A673 (cell line): ENCODE measurements at regions not wholly inside any gene's neighbourhood (a gene's known extent, or its start where the extent isn't known, plus 50 kb on each side); places are given as distances from the start of the nearest gene placed in this dataset.
"Not testable (repeated sequence)": the region's sequence is repeated elsewhere in the genome, so short reads cannot be mapped to it uniquely, and the experiment has no call there.

Experiments
- BruUV-seq: library from RNA; stranded (reverse); fragments of 400-500 nt; replicated peaks from 2 replicates; lab custom pipeline; 2021; lab: Mats Ljungman, UMichigan
- CTCF ChIA-PET: fragments of 300-600 bp; sonication (Branson Sonifier 250); formaldehyde crosslinking; loops from one replicate; lab custom pipeline; 2022; ENCODE audit warnings: antibody characterized with exemption; lab: Charles Lee
- POLR2A ChIA-PET: fragments of 300-600 bp; sonication (Branson Sonifier 250); formaldehyde crosslinking; loops from one replicate; lab custom pipeline; 2022; ENCODE audit warnings: antibody characterized with exemption; ENCODE audit not compliant: low non-redundant PET; lab: Charles Lee
- DNase-seq: peaks from one replicate; pipeline ENCODE4 v3.0.0-alpha.2; 2015; ENCODE audit warnings: low spot score
- H3K27ac ChIP-seq: fragments of 200-600 bp; sonication (generic); 2 replicates; pipeline ENCODE4 v1.5.1; 2016; ENCODE audit warnings: mixed run types, low read depth, mild to moderate bottlenecking, mixed read lengths, antibody characterized with exemption, low read length; ENCODE audit not compliant: poor library complexity, severe bottlenecking
- H3K27me3 ChIP-seq: fragments of 200-600 bp; sonication (generic); replicated peaks from 2 replicates; pipeline ENCODE4 v1.6.1; 2017; ENCODE audit warnings: mixed run types, low read depth, mild to moderate bottlenecking, mixed read lengths, antibody characterized with exemption, low read length; ENCODE audit not compliant: insufficient read depth, poor library complexity
- H3K36me3 ChIP-seq: fragments of 200-600 bp; sonication (generic); 2 replicates; pipeline ENCODE4 v1.6.1; 2016; ENCODE audit warnings: mixed run types, mild to moderate bottlenecking, mixed read lengths, antibody characterized with exemption, low read length; ENCODE audit not compliant: insufficient read depth, poor library complexity, severe bottlenecking
- H3K4me1 ChIP-seq: fragments of 200-600 bp; sonication (generic); 2 replicates; pipeline ENCODE4 v1.6.1; 2017; ENCODE audit warnings: mixed run types, mild to moderate bottlenecking, mixed read lengths, antibody characterized with exemption, low read length; ENCODE audit not compliant: insufficient read depth, poor library complexity, severe bottlenecking
- H3K4me3 ChIP-seq: fragments of 200-600 bp; sonication (generic); 2 replicates; pipeline ENCODE4 v1.5.1; 2016; ENCODE audit warnings: low read depth, mixed run types, mild to moderate bottlenecking, mixed read lengths, low read length; ENCODE audit not compliant: poor library complexity, severe bottlenecking
- H3K9me3 ChIP-seq: fragments of 200-600 bp; sonication (generic); 2 replicates; pipeline ENCODE4 v1.6.1; 2016; ENCODE audit warnings: mixed run types, low read depth, mild to moderate bottlenecking, mixed read lengths, antibody characterized with exemption, low read length; ENCODE audit not compliant: poor library complexity, severe bottlenecking
- intact Hi-C: fragments of 100-400 bp; cut with micrococcal nuclease; formaldehyde crosslinking; loops from one replicate; pipeline ENCODE4 v1.10.0; 2022; ENCODE audit not compliant: unreplicated experiment

GRCh38 chr9:138213748-138214147 lies 336.2 kb downstream of the CACNA1B start:
- DNase-seq, intact Hi-C loops, CTCF ChIA-PET: not testable (repeated sequence)

GRCh38 chr9:138214548-138214947 lies 337.0 kb downstream of the CACNA1B start:
- BruUV-seq, POLR2A ChIA-PET, H3K9me3 ChIP-seq, DNase-seq, H3K36me3 ChIP-seq, intact Hi-C loops, H3K27me3 ChIP-seq, H3K27ac ChIP-seq, H3K4me1 ChIP-seq, H3K4me3 ChIP-seq, CTCF ChIA-PET: not testable (repeated sequence)

More at GRCh38 chr9:138213748-138214147, 336.2 kb downstream of the CACNA1B start:
- H3K27ac ChIP-seq, H3K36me3 ChIP-seq, BruUV-seq, H3K27me3 ChIP-seq, H3K4me1 ChIP-seq, H3K9me3 ChIP-seq, POLR2A ChIA-PET, H3K4me3 ChIP-seq: not testable (repeated sequence)

GRCh38 chr9:138215588-138215987 lies 338.0 kb downstream of the CACNA1B start:
- CTCF ChIA-PET, H3K4me1 ChIP-seq, BruUV-seq, H3K9me3 ChIP-seq, H3K4me3 ChIP-seq, intact Hi-C loops, DNase-seq, H3K36me3 ChIP-seq, H3K27me3 ChIP-seq, POLR2A ChIA-PET, H3K27ac ChIP-seq: not testable (repeated sequence)

- H3K9me3 ChIP-seq, intact Hi-C loops, DNase-seq, H3K4me1 ChIP-seq, H3K36me3 ChIP-seq, POLR2A ChIA-PET, BruUV-seq, H3K4me3 ChIP-seq, H3K27me3 ChIP-seq, CTCF ChIA-PET, H3K27ac ChIP-seq: not testable (repeated sequence)
Observed at GRCh38 chr9:138216817-138217216, 339.2 kb downstream of the CACNA1B start.

GRCh38 chr9:138217284-138217850 lies 339.8 kb downstream of the CACNA1B start:
- POLR2A ChIA-PET, H3K27ac ChIP-seq, H3K4me1 ChIP-seq, BruUV-seq, DNase-seq, intact Hi-C loops, H3K4me3 ChIP-seq, H3K27me3 ChIP-seq, CTCF ChIA-PET, H3K9me3 ChIP-seq, H3K36me3 ChIP-seq: not testable (repeated sequence)

GRCh38 chr9:138219249-138219648 lies 341.7 kb downstream of the CACNA1B start:
- BruUV-seq, DNase-seq, intact Hi-C loops, H3K36me3 ChIP-seq, H3K9me3 ChIP-seq, CTCF ChIA-PET, POLR2A ChIA-PET, H3K27me3 ChIP-seq, H3K4me1 ChIP-seq, H3K4me3 ChIP-seq, H3K27ac ChIP-seq: not testable (repeated sequence)

GRCh38 chr9:138221446-138222054 lies 344.0 kb downstream of the CACNA1B start:
- H3K27me3 ChIP-seq, intact Hi-C loops, H3K9me3 ChIP-seq, DNase-seq, POLR2A ChIA-PET, H3K4me3 ChIP-seq, H3K4me1 ChIP-seq, CTCF ChIA-PET, H3K36me3 ChIP-seq, H3K27ac ChIP-seq, BruUV-seq: not testable (repeated sequence)
